ENCODE measurements at regions not wholly inside any gene's neighbourhood (a gene's known extent, or its start where the extent isn't known, plus 50 kb on each side); places are given as distances from the start of the nearest gene placed in this dataset.

DNA sequence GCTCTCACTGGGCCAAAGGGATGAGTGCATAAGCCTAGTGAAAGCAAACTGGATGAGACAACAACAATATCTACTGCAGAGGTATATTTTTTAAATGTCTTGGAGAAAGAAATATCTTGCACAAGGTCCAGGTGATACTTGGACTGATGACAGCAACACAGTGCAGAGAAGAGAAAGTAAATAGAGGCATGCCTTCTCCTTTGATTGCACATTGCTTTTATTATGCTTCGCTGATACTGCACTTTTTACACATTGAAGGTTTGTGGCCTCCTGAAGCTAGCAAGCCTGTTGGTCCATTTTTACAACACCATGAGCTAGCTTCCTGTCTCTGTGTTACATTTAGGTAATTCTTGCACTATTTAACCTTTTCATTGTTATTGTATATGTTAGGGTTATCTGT is 189.0 kb upstream of the NDST3 start:
- TF ChIP-seq EGR1 (IDR thresholded peaks at IDR 0.05) (no peak), TCF12 (IDR thresholded peaks at IDR 0.05; ENCODE audit: low read depth) (no peak)

- no peak for TF ChIP-seq CEBPB (IDR thresholded peaks at IDR 0.05)
- no peak for TF ChIP-seq CREB1 (IDR thresholded peaks at IDR 0.05; ENCODE audit: low read depth)
- TF ChIP-seq USF1 (IDR thresholded peaks at IDR 0.05) = no peak
- no peak for TF ChIP-seq YY1 (IDR thresholded peaks at IDR 0.05; ENCODE audit: low read depth)
- TF ChIP-seq EP300 (IDR thresholded peaks at IDR 0.05; ENCODE audit: borderline replicate concordance) = no peak
- no peak for TF ChIP-seq TCF12 (IDR thresholded peaks at IDR 0.05; ENCODE audit: low read depth)
- TF ChIP-seq EGR1 (IDR thresholded peaks at IDR 0.05) = no peak
- TF ChIP-seq REST (IDR thresholded peaks at IDR 0.05; ENCODE audit: low read depth) = no peak
- no peak for TF ChIP-seq TEAD4 (IDR thresholded peaks at IDR 0.05)
- TF ChIP-seq FOXM1 (IDR thresholded peaks at IDR 0.05; ENCODE audit: borderline replicate concordance, low read depth) = no peak
- TF ChIP-seq, protein P1, sequence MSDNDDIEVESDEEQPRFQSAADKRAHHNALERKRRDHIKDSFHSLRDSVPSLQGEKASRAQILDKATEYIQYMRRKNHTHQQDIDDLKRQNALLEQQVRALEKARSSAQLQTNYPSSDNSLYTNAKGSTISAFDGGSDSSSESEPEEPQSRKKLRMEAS (IDR thresholded peaks at IDR 0.05) = no peak
Measured at GRCh38 chr4:117847849-117848248, 186.4 kb upstream of the NDST3 start.

DNA sequence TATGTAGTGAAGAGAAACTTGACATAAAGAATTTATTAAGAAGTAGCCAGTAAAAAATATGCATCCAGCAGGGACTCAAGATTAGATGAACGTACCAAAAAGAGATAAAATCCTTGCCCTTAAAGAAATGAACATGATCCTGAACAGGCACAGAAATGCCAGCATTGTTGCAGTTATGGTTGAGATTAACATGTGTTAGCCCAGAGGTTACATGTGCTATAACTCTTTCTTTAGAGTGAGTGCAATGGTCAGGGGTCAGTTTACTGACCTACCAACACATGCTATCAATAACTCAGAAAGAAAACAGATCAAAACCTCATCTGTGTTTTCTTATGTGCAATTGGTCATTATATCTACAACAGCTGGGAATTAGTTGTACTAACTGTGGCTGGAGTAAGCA is 166.1 kb upstream of the NDST3 start:
- TF ChIP-seq EGR1 (IDR thresholded peaks at IDR 0.05) = no peak
- no peak for TF ChIP-seq ZBTB7A (IDR thresholded peaks at IDR 0.05; ENCODE audit: low read depth)
- no peak for TF ChIP-seq TAF1 (IDR thresholded peaks at IDR 0.05; ENCODE audit: low read depth)
- TF ChIP-seq FOXM1 (IDR thresholded peaks at IDR 0.05; ENCODE audit: borderline replicate concordance, low read depth) = no peak

- TF ChIP-seq YY1 (IDR thresholded peaks at IDR 0.05; ENCODE audit: low read depth) (no peak), ZBTB7A (IDR thresholded peaks at IDR 0.05; ENCODE audit: low read depth) (no peak), TAF1 (IDR thresholded peaks at IDR 0.05; ENCODE audit: low read depth) (no peak), EGR1 (IDR thresholded peaks at IDR 0.05) (no peak), NFIC (IDR thresholded peaks at IDR 0.05) (no peak), RAD21 (IDR thresholded peaks at IDR 0.05; ENCODE audit: low read depth) (no peak), USF1 (IDR thresholded peaks at IDR 0.05) (no peak), TEAD4 (IDR thresholded peaks at IDR 0.05) (no peak), FOXM1 (IDR thresholded peaks at IDR 0.05; ENCODE audit: borderline replicate concordance, low read depth) (no peak), REST (IDR thresholded peaks at IDR 0.05; ENCODE audit: low read depth) (no peak), CEBPB (IDR thresholded peaks at IDR 0.05) (no peak), CREB1 (IDR thresholded peaks at IDR 0.05; ENCODE audit: low read depth) (no peak), EP300 (IDR thresholded peaks at IDR 0.05; ENCODE audit: borderline replicate concordance) (no peak), TCF12 (IDR thresholded peaks at IDR 0.05; ENCODE audit: low read depth) (no peak)
- TF ChIP-seq, protein P1 (IDR thresholded peaks at IDR 0.05) = no peak
Measured at GRCh38 chr4:117873779-117874178, 160.5 kb upstream of the NDST3 start.

GRCh38 chr4:117874216-117874615 is 160.1 kb upstream of the NDST3 start:
- TF ChIP-seq EP300 (IDR thresholded peaks at IDR 0.05; ENCODE audit: borderline replicate concordance) (no peak), CREB1 (IDR thresholded peaks at IDR 0.05; ENCODE audit: low read depth) (no peak), CEBPB (IDR thresholded peaks at IDR 0.05) (no peak), EGR1 (IDR thresholded peaks at IDR 0.05) (no peak), YY1 (IDR thresholded peaks at IDR 0.05; ENCODE audit: low read depth) (no peak), ZBTB7A (IDR thresholded peaks at IDR 0.05; ENCODE audit: low read depth) (no peak), USF1 (IDR thresholded peaks at IDR 0.05) (no peak), FOXM1 (IDR thresholded peaks at IDR 0.05; ENCODE audit: borderline replicate concordance, low read depth) (no peak)
- TF ChIP-seq, protein P1 (IDR thresholded peaks at IDR 0.05) = no peak

- no peak for TF ChIP-seq USF1 (IDR thresholded peaks at IDR 0.05)
- no peak for TF ChIP-seq TCF12 (IDR thresholded peaks at IDR 0.05; ENCODE audit: low read depth)
- TF ChIP-seq TAF1 (IDR thresholded peaks at IDR 0.05; ENCODE audit: low read depth) = no peak
- TF ChIP-seq CREB1 (IDR thresholded peaks at IDR 0.05; ENCODE audit: low read depth) = no peak
- no peak for TF ChIP-seq EP300 (IDR thresholded peaks at IDR 0.05; ENCODE audit: borderline replicate concordance)
- TF ChIP-seq, protein P1 (IDR thresholded peaks at IDR 0.05) = no peak
- no peak for TF ChIP-seq EGR1 (IDR thresholded peaks at IDR 0.05)
- TF ChIP-seq CEBPB (IDR thresholded peaks at IDR 0.05) = no peak
- no peak for TF ChIP-seq RAD21 (IDR thresholded peaks at IDR 0.05; ENCODE audit: low read depth)
- no peak for TF ChIP-seq FOXM1 (IDR thresholded peaks at IDR 0.05; ENCODE audit: borderline replicate concordance, low read depth)
- no peak for TF ChIP-seq YY1 (IDR thresholded peaks at IDR 0.05; ENCODE audit: low read depth)
Measured at GRCh38 chr4:117889978-117890377, 144.3 kb upstream of the NDST3 start.
